ENCODE measurements at regions not wholly inside any gene's neighbourhood (a gene's known extent, or its start where the extent isn't known, plus 50 kb on each side); places are given as distances from the start of the nearest gene placed in this dataset.

GRCh38 chr2:71863396-71863795 lies 284.3 kb downstream of the CYP26B1 start (continued):
- TF ChIP-seq MLLT1 (IDR thresholded peaks at IDR 0.05): no peak

GRCh38 chr2:71862921-71863320 lies 284.7 kb downstream of the CYP26B1 start:
- DNase-seq (ENCODE audit: low read depth, low spot score): no peak
- Histone ChIP-seq H3K9ac (ENCODE audit: control insufficient read depth, insufficient read depth, low read length) (no peak overlapping the region), H3K27ac (ENCODE audit: control insufficient read depth, insufficient read depth) (no peak overlapping the region), H3K9me3 (replicated peaks; ENCODE audit: control insufficient read depth, insufficient read depth, low read length) (no peaks in the 10 kb centered on the region), H4K20me1 (ENCODE audit: control insufficient read depth, insufficient read depth) (no peaks in the 10 kb centered on the region), H3K4me3 (no peak overlapping the region), H3K4me1 (ENCODE audit: control insufficient read depth, insufficient read depth, low read length) (no peaks in the 10 kb centered on the region), H2AFZ (ENCODE audit: control insufficient read depth, low read depth, low read length) (no peak overlapping the region), H3K4me2 (ENCODE audit: control insufficient read depth, insufficient read depth) (no peak overlapping the region), H3K27me3 (replicated peaks in 1 of 2; ENCODE audit: control insufficient read depth in 2 of 2, insufficient read depth in 2 of 2, low read length in 1 of 2) (no peaks in the 10 kb centered on the region), H3K79me2 (ENCODE audit: control insufficient read depth, insufficient read depth, low read length) (no peaks in the 10 kb centered on the region), H3K36me3 (ENCODE audit: control insufficient read depth in 2 of 2, insufficient read depth in 2 of 2, low read length in 1 of 2) (no peaks in the 10 kb centered on the region)
- BruUV-seq (replicated peaks): no TSS peak
- in situ Hi-C loops (cut with MboI) (no loop called here), intact Hi-C loops (cut with micrococcal nuclease; ENCODE audit: unreplicated experiment) (no loop called here)
- RAD21 ChIA-PET (ENCODE audit: unreplicated experiment): no interaction called here
- no peak for ATAC-seq
- SMC1A ChIA-PET (ENCODE audit: uncharacterized antibody, unreplicated experiment): interaction anchor here (0.6 kb wide), 1 partner anchor 22 kb away, joined by 3 read pairs; no protein-coding TSS in a partner anchor
- FAIRE-seq: no peak
- POLR2A ChIA-PET: no interaction called here
- no peak for TF ChIP-seq SUPT20H (IDR thresholded peaks at IDR 0.05; ENCODE audit: borderline replicate concordance, control insufficient read depth, low read depth, low read length)
- TF ChIP-seq BACH1 (IDR thresholded peaks at IDR 0.05; ENCODE audit: borderline replicate concordance): no peak
- no peak for TF ChIP-seq PML (IDR thresholded peaks at IDR 0.05; ENCODE audit: low read length)
- TF ChIP-seq MYB (IDR thresholded peaks at IDR 0.05; ENCODE audit: borderline replicate concordance, low read depth, low read length): no peak
- TF ChIP-seq TAF1 (IDR thresholded peaks at IDR 0.05; ENCODE audit: borderline replicate concordance, low read depth, low read length): no peak
- TF ChIP-seq NR2F1 (conservative IDR thresholded peaks at IDR 0.05): no peak
- TF ChIP-seq ATF2 (IDR thresholded peaks at IDR 0.05; ENCODE audit: low read length): no peak
- TF ChIP-seq POLR2AphosphoS5 (IDR thresholded peaks at IDR 0.05; ENCODE audit: low read length): no peak
- no peak for TF ChIP-seq CHD2 (IDR thresholded peaks at IDR 0.05; ENCODE audit: borderline replicate concordance, low read depth, low read length)
- no peak for TF ChIP-seq LARP7 (IDR thresholded peaks at IDR 0.05)
- no peak for TF ChIP-seq ZBTB40 (IDR thresholded peaks at IDR 0.05; ENCODE audit: borderline replicate concordance)
- WGBS (ENCODE audit: insufficient coverage, insufficient replicate concordance, low lambda C conversion rate, missing lambda C conversion rate): 2% methylated on average over 3 of the region's 3 CpGs
- CTCF ChIA-PET: no interaction called here

Data from GM12878 (cell line).